ENCODE measurements at regions not wholly inside any gene's neighbourhood (a gene's known extent, or its start where the extent isn't known, plus 50 kb on each side); places are given as distances from the start of the nearest gene placed in this dataset.
"Not testable (repeated sequence)": the region's sequence is repeated elsewhere in the genome, so short reads cannot be mapped to it uniquely, and the experiment has no call there.

DNA sequence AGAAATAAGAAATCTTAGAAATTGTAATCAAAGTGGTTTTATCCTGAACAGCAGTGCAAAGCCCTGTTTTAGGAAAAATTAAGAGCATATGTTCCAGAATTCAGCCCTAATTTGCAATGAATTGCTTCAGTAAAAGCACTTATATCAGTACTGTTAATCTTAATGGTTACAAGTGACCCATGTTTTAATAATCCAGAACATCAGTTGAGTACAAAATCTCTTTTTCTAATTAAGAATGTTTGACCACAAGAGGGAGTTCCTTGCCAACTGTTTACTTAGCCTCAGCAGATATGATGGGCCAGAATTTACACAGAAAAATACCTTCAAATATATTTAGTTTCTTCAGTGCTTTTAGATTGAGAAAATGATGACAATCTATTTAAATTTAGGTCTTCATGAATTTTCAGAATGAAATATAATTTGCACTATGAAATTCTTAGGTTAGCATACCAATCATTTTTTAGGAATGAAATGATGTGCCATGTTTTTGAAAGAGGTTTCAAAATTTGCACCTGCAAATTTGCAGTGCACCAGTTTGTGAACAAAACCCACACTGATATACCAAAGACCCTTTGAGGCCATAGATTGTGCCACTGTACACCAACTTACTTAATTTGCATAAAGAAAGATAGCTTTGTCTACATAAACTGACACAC lies 926.3 kb upstream of the ARRDC3 start:
- H3K9me3 ChIP-seq (ENCODE audit: control insufficient read depth, insufficient read depth, low read depth, low read length) = no peaks in the 10 kb centered on the region
- DNase-seq (ENCODE audit: low read depth in 2 of 2) = peak; percentile 49 to 78
- H2AFZ ChIP-seq (ENCODE audit: low read length) = no peak overlapping the region

DNA sequence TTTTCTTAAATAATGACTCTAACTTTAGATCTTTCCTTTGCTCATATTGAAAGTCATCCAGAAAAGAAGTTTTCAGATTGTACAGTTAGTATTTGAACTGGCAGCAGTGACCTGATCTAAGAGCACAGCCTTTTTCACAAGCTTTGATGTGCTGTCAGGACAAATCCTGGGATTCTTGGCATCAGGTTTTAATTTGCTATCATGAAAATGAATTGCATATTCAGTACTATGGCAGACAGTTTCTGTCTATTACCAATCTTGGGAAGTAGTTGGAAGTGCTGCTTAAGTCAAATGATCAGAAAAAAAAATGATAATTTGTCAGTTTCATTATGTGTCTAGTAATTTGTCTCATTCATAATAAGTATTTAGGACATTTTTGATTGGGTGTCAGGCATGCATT lies 925.6 kb upstream of the ARRDC3 start:
- H3K79me2 ChIP-seq (ENCODE audit: control insufficient read depth, insufficient read depth, low read length) = no peaks in the 10 kb centered on the region
- no peaks in the 10 kb centered on the region for H4K20me1 ChIP-seq (ENCODE audit: control insufficient read depth, extremely low read depth, insufficient read depth, low read length)
- H2AFZ ChIP-seq (ENCODE audit: low read length) = no peak overlapping the region
- no peak overlapping the region for H3K4me3 ChIP-seq (replicated peaks in 1 of 4; ENCODE audit: control extremely low read depth in 1 of 4, insufficient read depth in 1 of 4, low read depth in 3 of 4, low read length in 4 of 4)
- DNase-seq (ENCODE audit: low read depth in 2 of 2) = no peak
- no peak overlapping the region for H3K4me2 ChIP-seq (ENCODE audit: extremely low read depth, insufficient read depth, low read length)
- no peaks in the 10 kb centered on the region for H3K4me1 ChIP-seq (ENCODE audit: control insufficient read depth, extremely low read depth, insufficient read depth, low read length)
- H3K27me3 ChIP-seq (ENCODE audit: control insufficient read depth, insufficient read depth, low read length) = no peaks in the 10 kb centered on the region
- no peak overlapping the region for H3K27ac ChIP-seq (ENCODE audit: insufficient read depth, low read length)
- H3K36me3 ChIP-seq (ENCODE audit: control insufficient read depth, insufficient read depth, low read length) = no peaks in the 10 kb centered on the region
- H3K9me3 ChIP-seq (ENCODE audit: control insufficient read depth, insufficient read depth, low read depth, low read length) = no peaks in the 10 kb centered on the region
- H3K9ac ChIP-seq (ENCODE audit: insufficient read depth, low read length) = no peak overlapping the region
- TF ChIP-seq EZH2 (IDR thresholded peaks at IDR 0.05; ENCODE audit: low read length, missing control alignments) = no peak
- TF ChIP-seq, protein P1, sequence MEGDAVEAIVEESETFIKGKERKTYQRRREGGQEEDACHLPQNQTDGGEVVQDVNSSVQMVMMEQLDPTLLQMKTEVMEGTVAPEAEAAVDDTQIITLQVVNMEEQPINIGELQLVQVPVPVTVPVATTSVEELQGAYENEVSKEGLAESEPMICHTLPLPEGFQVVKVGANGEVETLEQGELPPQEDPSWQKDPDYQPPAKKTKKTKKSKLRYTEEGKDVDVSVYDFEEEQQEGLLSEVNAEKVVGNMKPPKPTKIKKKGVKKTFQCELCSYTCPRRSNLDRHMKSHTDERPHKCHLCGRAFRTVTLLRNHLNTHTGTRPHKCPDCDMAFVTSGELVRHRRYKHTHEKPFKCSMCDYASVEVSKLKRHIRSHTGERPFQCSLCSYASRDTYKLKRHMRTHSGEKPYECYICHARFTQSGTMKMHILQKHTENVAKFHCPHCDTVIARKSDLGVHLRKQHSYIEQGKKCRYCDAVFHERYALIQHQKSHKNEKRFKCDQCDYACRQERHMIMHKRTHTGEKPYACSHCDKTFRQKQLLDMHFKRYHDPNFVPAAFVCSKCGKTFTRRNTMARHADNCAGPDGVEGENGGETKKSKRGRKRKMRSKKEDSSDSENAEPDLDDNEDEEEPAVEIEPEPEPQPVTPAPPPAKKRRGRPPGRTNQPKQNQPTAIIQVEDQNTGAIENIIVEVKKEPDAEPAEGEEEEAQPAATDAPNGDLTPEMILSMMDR (conservative IDR thresholded peaks at IDR 0.05 in 1 of 2, IDR thresholded peaks at IDR 0.05 in 1 of 2; ENCODE audit: low read depth in 1 of 2, low read length in 2 of 2) = no peak

More for the DNA sequence above, 926.3 kb upstream of the ARRDC3 start:
- H3K27me3 ChIP-seq (ENCODE audit: control insufficient read depth, insufficient read depth, low read length) = no peaks in the 10 kb centered on the region
- no peak overlapping the region for H3K4me3 ChIP-seq (replicated peaks in 1 of 4; ENCODE audit: control extremely low read depth in 1 of 4, insufficient read depth in 1 of 4, low read depth in 3 of 4, low read length in 4 of 4)
- H3K36me3 ChIP-seq (ENCODE audit: control insufficient read depth, insufficient read depth, low read length) = no peaks in the 10 kb centered on the region
- H3K27ac ChIP-seq (ENCODE audit: insufficient read depth, low read length) = no peak overlapping the region
- no peak overlapping the region for H3K9ac ChIP-seq (ENCODE audit: insufficient read depth, low read length)
- no peaks in the 10 kb centered on the region for H4K20me1 ChIP-seq (ENCODE audit: control insufficient read depth, extremely low read depth, insufficient read depth, low read length)
- H3K4me2 ChIP-seq (ENCODE audit: extremely low read depth, insufficient read depth, low read length) = no peak overlapping the region
- H3K79me2 ChIP-seq (ENCODE audit: control insufficient read depth, insufficient read depth, low read length) = no peaks in the 10 kb centered on the region
- TF ChIP-seq, protein P1 (conservative IDR thresholded peaks at IDR 0.05 in 1 of 2, IDR thresholded peaks at IDR 0.05 in 1 of 2; ENCODE audit: low read depth in 1 of 2, low read length in 2 of 2) = peak; percentile 42
- no peak for TF ChIP-seq EZH2 (IDR thresholded peaks at IDR 0.05; ENCODE audit: low read length, missing control alignments)
- no peaks in the 10 kb centered on the region for H3K4me1 ChIP-seq (ENCODE audit: control insufficient read depth, extremely low read depth, insufficient read depth, low read length)

- H3K9ac ChIP-seq (ENCODE audit: insufficient read depth, low read length); H2AFZ ChIP-seq (ENCODE audit: low read length): not testable (repeated sequence)
These were observed 919.2 kb upstream of the ARRDC3 start for GRCh38 chr5:92302356-92302755.

More at GRCh38 chr5:92302356-92302755, 919.2 kb upstream of the ARRDC3 start:
- H3K4me3 ChIP-seq (replicated peaks in 1 of 4; ENCODE audit: control extremely low read depth in 1 of 4, insufficient read depth in 1 of 4, low read depth in 3 of 4, low read length in 4 of 4); DNase-seq (ENCODE audit: low read depth in 2 of 2); H3K4me1 ChIP-seq (ENCODE audit: control insufficient read depth, extremely low read depth, insufficient read depth, low read length); H3K27ac ChIP-seq (ENCODE audit: insufficient read depth, low read length); H3K79me2 ChIP-seq (ENCODE audit: control insufficient read depth, insufficient read depth, low read length); H4K20me1 ChIP-seq (ENCODE audit: control insufficient read depth, extremely low read depth, insufficient read depth, low read length); H3K4me2 ChIP-seq (ENCODE audit: extremely low read depth, insufficient read depth, low read length); H3K9me3 ChIP-seq (ENCODE audit: control insufficient read depth, insufficient read depth, low read depth, low read length); H3K27me3 ChIP-seq (ENCODE audit: control insufficient read depth, insufficient read depth, low read length); H3K36me3 ChIP-seq (ENCODE audit: control insufficient read depth, insufficient read depth, low read length): not testable (repeated sequence)

Measured in fibroblast of lung (primary cell).